ENCODE measurements at regions not wholly inside any gene's neighbourhood (a gene's known extent, or its start where the extent isn't known, plus 50 kb on each side); places are given as distances from the start of the nearest gene placed in this dataset.

DNA sequence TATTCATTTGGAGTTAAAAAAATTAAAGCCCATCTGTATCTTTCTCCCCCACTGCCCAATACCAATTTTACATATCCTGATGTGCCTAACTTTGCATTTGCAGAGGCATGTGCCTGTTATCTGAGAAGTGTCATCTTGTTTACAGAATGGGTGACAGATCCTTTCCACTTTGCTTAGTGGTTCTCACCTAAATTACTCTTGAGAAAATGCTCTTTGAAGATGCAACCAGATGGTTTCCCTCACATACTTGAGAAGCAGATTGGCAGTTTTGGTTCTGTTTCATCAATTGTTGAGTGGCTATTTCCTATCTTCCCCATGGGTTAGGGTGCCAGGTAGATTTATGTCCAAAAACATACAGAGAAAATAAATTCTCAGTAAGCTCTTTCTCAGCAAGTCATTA, 1051.4 kb upstream of the ATXN7L3B start:
- H4K20me1 ChIP-seq (ENCODE audit: control insufficient read depth, extremely low read depth, insufficient read depth, low read length), result no peaks in the 10 kb centered on the region
- no peak for DNase-seq (ENCODE audit: low read depth, low spot score)

DNA sequence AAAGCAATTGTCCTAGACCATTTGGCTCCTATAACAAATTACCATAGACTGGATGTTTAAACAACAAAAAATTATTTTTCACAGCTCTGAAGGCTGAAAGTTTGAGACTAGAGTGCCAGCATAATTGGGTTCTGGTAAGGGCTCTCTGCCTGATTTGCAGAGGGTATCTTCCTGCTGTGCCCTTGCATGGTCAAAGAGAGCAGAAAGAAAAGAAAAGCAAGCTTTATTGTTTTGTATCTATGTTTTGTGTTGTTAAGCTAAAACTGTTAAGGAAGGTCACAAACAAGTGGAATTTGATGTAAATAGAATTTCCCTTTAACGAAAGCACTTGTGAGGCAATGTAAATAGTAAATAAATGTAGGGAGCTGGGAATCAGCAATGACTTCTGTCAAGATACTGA, 1031.0 kb upstream of the ATXN7L3B start:
- no peak for FAIRE-seq
- H4K20me1 ChIP-seq (ENCODE audit: control insufficient read depth, extremely low read depth, insufficient read depth, low read length), result no peaks in the 10 kb centered on the region
- H3K4me3 ChIP-seq (ENCODE audit: control insufficient read depth in 2 of 3, extremely low read depth in 1 of 3, insufficient read depth in 2 of 3, low read depth in 1 of 3, low read length in 3 of 3), result no peak overlapping the region
- no peak overlapping the region for H3K9ac ChIP-seq (ENCODE audit: control insufficient read depth, extremely low read depth, insufficient read depth, low read length)
- H2AFZ ChIP-seq (ENCODE audit: control insufficient read depth, low read length), result no peak overlapping the region
- DNase-seq (ENCODE audit: low read depth, low spot score), result no peak
- no peaks in the 10 kb centered on the region for H3K79me2 ChIP-seq (ENCODE audit: control insufficient read depth, insufficient read depth, low read length)
- TF ChIP-seq EZH2 (IDR thresholded peaks at IDR 0.05; ENCODE audit: low read length), result no peak
- TF ChIP-seq, protein P1, sequence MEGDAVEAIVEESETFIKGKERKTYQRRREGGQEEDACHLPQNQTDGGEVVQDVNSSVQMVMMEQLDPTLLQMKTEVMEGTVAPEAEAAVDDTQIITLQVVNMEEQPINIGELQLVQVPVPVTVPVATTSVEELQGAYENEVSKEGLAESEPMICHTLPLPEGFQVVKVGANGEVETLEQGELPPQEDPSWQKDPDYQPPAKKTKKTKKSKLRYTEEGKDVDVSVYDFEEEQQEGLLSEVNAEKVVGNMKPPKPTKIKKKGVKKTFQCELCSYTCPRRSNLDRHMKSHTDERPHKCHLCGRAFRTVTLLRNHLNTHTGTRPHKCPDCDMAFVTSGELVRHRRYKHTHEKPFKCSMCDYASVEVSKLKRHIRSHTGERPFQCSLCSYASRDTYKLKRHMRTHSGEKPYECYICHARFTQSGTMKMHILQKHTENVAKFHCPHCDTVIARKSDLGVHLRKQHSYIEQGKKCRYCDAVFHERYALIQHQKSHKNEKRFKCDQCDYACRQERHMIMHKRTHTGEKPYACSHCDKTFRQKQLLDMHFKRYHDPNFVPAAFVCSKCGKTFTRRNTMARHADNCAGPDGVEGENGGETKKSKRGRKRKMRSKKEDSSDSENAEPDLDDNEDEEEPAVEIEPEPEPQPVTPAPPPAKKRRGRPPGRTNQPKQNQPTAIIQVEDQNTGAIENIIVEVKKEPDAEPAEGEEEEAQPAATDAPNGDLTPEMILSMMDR (optimal IDR thresholded peaks at IDR 0.05 in 1 of 3, IDR thresholded peaks at IDR 0.05 in 1 of 3, conservative IDR thresholded peaks at IDR 0.05 in 1 of 3; ENCODE audit: extremely low read depth in 1 of 3, insufficient read depth in 2 of 3, low read length in 3 of 3), result no peak
- H3K9me1 ChIP-seq (ENCODE audit: control insufficient read depth, extremely low read depth, insufficient read depth, low read length), result no peaks in the 10 kb centered on the region
- no peaks in the 10 kb centered on the region for H3K9me3 ChIP-seq (ENCODE audit: control insufficient read depth, low read depth, low read length)
- no peak overlapping the region for H3K4me2 ChIP-seq (ENCODE audit: control insufficient read depth, extremely low read depth, insufficient read depth, low read depth, low read length)
- no peaks in the 10 kb centered on the region for H3K27me3 ChIP-seq (ENCODE audit: control insufficient read depth, extremely low read depth, insufficient read depth, low read length)
- H3K4me1 ChIP-seq (ENCODE audit: control insufficient read depth, extremely low read depth, insufficient read depth, low read length), result no peaks in the 10 kb centered on the region
- no peaks in the 10 kb centered on the region for H3K36me3 ChIP-seq (ENCODE audit: control insufficient read depth in 2 of 2, extremely low read depth in 1 of 2, insufficient read depth in 2 of 2, low read length in 2 of 2)
- dilution Hi-C loops (cut with MboI; ENCODE audit: extremely low pct_ligation_motif_present, low sequenced_read_pairs), result no loop called here
- H3K27ac ChIP-seq (ENCODE audit: control insufficient read depth, insufficient read depth, low read length), result no peak overlapping the region

More for the DNA sequence above, 1051.4 kb upstream of the ATXN7L3B start:
- Histone ChIP-seq H2AFZ (ENCODE audit: control insufficient read depth, low read length) (no peak overlapping the region), H3K4me1 (ENCODE audit: control insufficient read depth, extremely low read depth, insufficient read depth, low read length) (no peaks in the 10 kb centered on the region), H3K9me3 (ENCODE audit: control insufficient read depth, low read depth, low read length) (no peaks in the 10 kb centered on the region), H3K4me3 (ENCODE audit: control insufficient read depth in 2 of 3, extremely low read depth in 1 of 3, insufficient read depth in 2 of 3, low read depth in 1 of 3, low read length in 3 of 3) (no peak overlapping the region), H3K36me3 (ENCODE audit: control insufficient read depth in 2 of 2, extremely low read depth in 1 of 2, insufficient read depth in 2 of 2, low read length in 2 of 2) (no peaks in the 10 kb centered on the region), H3K79me2 (ENCODE audit: control insufficient read depth, insufficient read depth, low read length) (no peaks in the 10 kb centered on the region), H3K9ac (ENCODE audit: control insufficient read depth, extremely low read depth, insufficient read depth, low read length) (no peak overlapping the region), H3K4me2 (ENCODE audit: control insufficient read depth, extremely low read depth, insufficient read depth, low read depth, low read length) (no peak overlapping the region), H3K27ac (ENCODE audit: control insufficient read depth, insufficient read depth, low read length) (no peak overlapping the region), H3K27me3 (ENCODE audit: control insufficient read depth, extremely low read depth, insufficient read depth, low read length) (no peaks in the 10 kb centered on the region), H3K9me1 (ENCODE audit: control insufficient read depth, extremely low read depth, insufficient read depth, low read length) (no peaks in the 10 kb centered on the region)
- TF ChIP-seq EZH2 (IDR thresholded peaks at IDR 0.05; ENCODE audit: low read length), result no peak
- TF ChIP-seq, protein P1 (optimal IDR thresholded peaks at IDR 0.05 in 1 of 3, IDR thresholded peaks at IDR 0.05 in 1 of 3, conservative IDR thresholded peaks at IDR 0.05 in 1 of 3; ENCODE audit: extremely low read depth in 1 of 3, insufficient read depth in 2 of 3, low read length in 3 of 3), result no peak
- dilution Hi-C loops (cut with MboI; ENCODE audit: extremely low pct_ligation_motif_present, low sequenced_read_pairs), result no loop called here
- FAIRE-seq, result no peak

All from keratinocyte (primary cell).